HG02588 (cell line): ENCODE measurements at regions not wholly inside any gene's neighbourhood (a gene's known extent, or its start where the extent isn't known, plus 50 kb on each side); places are given as distances from the start of the nearest gene placed in this dataset.
"Not testable (repeated sequence)": the region's sequence is repeated elsewhere in the genome, so short reads cannot be mapped to it uniquely, and the experiment has no call there.

Source experiments
- ATAC-seq: cut with Tn5 transposase; IDR thresholded peaks from one replicate; pipeline ENCODE4 v1.9.1; 2021; ENCODE audit warnings: mild to moderate bottlenecking, moderate library complexity; ENCODE audit not compliant: unreplicated experiment

DNA sequence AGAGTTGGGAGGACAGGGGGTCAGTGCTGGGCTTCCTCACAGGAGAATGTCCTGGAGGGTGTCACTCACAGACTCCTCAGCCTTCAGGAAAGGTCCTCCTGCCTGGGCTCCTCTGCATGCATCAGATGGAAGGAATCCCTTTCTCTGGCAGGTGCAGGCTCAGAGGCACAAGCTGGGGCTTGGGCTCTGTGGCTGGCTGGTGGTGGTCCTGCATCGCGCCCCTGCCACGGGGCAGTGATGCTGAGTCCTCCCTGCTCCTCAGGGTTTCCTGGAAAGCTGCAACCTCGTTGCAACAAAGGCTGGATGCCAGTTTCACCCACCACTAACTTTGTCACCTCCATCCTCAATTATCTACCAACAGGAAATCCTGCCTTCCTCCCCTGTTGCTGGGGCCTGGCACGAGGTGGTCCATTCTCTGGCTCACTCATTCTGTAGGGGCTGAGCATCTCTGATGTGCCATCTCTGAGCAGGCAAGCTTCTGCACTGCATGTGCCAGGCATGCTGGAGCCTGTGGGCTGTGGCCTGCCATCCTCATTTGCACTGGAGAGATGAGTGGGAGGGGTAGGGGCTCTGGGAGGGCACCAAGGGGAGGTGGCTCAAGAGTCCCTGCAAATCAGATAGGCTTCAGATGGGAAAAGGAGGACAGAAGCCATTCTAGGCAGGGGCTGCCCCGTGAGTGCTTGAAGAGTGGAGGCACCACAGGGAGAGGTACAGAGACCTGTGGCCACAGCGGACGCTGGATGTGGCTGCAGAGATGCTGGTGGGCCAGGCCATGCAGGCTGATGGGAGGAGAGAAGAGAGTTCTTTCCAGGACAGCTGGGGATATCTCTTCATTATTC is 272.6 kb upstream of the HS6ST1 start:
- no peak for ATAC-seq

DNA sequence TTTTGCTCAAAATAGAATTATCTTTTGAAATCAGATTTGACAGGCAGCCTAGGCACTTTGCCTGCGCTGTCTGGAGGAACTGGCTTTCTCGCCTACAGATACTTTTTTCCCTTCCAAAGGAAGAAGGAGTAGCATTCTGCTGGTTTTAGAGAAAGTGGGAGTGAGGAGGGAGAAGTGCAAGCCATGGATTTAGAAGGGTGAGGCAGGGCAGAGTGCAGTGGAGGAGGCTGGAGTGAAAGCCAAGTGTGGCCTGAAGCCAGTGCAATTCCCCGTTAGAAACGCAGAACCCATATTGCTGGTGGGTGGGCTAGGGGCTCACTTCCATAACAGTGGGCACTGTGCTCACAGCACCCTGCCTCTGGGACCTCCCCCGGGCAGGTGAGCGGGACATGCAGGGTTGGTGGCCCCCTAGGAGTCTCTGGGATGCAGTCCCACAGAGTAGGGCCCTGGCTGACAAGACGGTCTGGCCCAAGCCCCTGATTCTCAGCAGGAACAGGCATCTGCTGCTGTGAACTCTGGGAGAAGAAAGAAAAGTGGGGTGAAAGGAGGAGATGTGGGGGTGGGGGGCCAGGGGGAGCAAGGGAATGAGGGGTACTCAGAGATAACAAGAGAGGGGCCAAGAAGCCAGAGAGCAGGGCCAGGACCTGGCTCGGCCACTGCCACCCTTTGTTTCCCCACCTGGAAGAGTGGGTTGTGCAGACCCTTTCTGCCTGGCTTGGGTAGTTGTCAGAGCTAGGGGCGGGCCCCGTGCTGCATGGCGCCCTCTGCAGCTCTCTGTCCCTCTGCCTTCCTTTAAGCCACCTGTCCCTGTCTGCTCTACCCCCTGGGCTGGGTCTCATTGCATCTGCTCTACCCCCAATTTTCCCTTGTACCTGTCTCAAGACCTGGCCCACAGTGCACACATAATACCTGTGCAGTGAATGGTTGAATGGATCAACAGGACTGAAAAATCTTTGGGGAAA is 273.5 kb upstream of the HS6ST1 start:
- no peak for ATAC-seq

DNA sequence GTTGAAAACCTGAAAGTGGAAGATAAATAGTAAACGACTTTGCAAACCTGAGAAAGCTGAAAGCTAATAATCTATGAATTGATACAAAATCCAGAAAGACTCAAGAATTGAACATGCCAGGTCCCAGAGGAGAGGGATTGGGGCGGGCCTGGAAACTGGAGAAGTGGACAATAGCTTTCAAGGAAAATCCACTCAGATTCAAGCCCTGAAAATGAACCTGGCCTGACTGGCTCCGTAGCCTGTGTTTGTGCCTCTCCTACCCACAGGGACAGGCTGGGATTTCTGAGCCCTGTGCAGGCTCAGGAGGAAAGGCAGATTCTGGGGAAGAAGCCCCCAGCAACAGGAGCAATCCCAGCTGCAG is 274.8 kb upstream of the HS6ST1 start:
- no peak for ATAC-seq

DNA sequence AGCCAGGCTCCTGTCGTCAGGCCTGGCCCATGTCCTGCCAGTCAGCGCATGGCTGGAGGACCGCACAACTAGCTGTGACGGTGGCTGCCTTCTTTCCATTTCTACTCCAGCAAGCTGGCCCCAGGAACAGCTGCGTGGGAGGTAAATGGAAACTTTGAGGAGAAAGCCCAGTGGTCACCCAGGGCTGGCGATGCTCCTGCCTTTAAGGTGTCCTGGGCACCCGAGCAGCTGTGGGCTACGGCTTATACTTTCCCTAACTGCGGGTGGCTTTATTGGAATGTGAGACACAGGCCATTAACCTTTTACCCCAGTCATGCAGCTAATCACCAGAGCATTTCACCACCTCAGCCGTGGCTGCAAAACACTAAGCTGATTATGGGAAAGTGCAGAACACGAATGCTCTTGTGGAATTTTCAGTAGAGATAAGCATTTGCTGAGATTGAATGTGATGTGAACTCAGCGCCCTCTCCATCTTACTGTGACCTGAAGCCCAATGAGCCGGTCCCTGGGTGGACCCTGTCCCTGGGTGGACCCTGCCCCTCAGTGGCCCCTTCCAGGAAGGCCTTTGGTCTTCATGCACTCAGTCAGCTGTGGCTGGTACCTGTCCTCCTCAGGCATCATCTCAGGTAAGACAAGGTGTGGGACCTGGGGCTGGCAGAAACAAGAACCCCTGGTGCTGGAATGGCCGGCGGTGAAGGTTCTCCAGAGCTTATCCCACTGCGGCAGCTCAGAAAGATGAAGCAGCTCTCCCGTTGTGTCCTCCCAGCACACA is 275.4 kb upstream of the HS6ST1 start:
- ATAC-seq, result no peak

DNA sequence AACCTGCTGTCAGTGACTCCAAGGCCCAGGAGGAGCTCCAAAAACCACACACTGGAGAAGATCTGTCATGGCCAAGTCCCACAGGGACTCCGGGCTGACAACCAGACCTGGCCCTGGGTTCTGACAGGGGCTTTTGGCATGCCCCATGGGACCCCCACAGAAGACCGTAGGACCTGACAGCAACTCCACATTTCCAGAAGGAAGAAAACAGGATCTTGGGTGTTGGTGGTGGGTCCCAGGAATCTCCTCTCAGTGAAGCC is 275.9 kb upstream of the HS6ST1 start:
- ATAC-seq, result no peak

DNA sequence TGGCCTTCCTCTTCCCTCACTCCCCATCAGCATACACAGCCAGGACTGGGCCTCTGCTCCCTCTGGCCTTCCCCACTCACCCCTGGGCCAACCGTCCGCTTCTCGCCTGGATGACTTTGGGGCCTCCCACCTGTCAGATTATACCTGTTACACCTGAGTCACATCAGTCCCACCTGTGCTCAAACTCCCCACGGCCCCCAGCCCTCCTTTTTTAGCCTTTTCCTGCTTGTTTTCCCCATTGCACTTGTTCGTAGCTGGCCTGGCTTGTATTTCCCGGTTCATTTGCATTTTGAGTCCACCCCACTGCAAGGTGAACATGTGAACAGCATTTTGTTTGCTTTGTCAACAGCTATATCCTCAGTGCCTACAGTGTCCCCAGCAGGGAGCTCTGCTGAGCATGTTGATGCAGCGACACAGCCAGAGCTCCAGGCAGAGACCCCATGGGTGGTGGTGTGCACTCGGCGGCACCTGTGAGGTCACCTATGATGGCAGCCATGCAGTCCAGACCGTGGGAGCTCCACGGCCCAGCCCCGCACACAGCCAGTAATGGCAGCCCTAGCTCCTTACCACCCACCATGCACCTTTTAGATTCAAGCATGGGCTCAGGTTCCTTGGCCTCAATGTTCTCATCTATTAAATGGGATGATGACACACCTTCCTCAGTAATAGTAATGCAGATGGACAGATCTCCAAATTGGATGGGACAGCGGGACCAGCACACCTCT is 276.4 kb upstream of the HS6ST1 start:
- no peak for ATAC-seq

DNA sequence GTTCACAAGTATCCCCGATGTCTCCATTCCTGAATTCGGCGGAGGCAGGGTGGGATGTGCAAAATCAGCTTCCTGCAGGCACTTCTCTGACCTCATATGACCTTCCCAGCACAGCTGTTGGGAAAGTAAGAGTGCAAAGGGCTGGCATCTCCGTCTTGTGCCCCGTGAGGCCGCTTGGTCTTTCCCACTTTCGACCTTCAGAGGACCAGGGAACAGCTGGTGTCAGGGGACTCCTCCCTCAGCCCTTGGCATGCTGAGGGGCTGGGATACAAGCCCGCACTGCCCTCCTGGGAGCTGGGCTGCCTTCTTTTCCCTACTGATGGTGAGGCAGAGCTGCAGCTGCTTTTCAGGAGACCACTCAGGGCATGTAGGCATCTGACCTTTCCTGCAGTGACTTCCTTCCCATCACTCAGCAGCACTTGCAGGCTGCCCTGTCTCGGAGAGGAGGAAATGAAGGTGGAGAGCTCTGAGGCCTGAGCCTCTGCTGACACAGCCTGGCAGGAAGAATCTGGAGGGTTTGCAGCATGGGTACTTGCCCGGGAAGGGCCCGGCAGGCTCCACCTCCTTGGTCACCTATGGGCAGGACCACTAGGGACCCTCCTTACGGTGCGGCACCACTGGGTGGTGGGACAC is 277.2 kb upstream of the HS6ST1 start:
- ATAC-seq, result no peak

DNA sequence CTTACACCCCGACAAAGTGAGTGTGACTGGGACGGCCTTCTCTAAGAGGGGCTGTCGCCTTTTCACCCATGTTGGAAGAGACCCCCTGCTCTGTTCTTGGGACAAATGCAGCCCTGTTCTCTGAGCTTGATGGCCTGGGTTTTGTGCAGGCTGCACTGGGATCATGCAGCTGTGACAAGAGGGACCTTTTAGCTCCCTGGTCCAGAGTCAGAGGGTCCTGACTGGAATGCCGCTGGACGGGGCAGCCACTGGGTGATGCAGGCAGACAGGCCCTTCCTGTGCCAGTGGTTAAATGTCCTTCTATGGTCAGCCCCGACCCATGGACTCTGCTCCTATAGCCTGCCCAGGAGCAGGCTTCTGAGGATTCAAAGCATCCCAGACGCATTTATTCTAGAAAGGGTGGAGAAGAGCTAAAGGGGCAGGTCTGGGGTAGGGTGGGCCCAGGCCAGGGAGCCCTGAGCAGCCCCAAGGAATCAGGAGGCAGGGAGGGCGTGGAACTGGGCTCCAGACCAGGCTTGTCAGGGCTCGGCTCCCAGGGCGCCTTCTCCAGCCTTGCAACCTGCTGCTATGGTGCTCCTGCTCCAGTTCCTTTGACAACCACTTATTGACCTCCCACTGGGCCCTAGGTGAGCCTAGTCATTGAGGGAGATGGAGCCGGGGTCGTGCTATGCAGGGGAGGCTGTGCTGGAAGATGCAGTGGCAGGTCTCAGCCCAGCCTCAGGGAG is 277.9 kb upstream of the HS6ST1 start:
- no peak for ATAC-seq

DNA sequence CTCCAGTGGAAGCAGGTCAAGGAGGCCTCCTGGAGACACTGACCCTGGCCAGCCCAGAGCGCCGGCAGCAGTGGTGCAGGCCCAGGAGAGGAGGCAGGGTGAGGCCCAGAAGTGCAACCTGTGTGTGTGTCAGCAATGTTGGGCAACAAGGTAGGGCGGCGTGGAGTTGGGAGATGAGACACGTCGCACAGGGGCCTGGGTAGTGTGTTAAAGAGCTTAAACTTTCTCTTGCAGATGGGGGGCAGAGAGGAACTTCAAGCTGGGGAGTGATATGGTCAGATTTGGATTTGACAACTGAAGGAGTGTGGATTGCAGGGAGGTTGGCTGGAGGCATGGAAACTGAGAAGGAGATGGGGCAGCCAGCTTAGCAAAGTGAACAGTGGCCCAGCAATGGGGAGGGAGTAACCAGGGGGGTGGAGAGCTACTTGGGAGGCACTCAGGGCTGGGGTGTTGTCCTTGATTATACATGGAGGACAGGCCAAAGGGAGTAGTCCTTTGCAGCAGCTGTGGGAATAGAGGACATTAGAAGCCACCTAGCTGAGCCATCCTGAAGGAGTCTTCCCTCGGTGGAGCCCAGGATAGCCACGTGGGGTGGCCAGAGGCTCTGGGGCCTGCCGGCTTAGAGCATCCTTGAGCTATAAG is 278.6 kb upstream of the HS6ST1 start:
- ATAC-seq, result no peak

DNA sequence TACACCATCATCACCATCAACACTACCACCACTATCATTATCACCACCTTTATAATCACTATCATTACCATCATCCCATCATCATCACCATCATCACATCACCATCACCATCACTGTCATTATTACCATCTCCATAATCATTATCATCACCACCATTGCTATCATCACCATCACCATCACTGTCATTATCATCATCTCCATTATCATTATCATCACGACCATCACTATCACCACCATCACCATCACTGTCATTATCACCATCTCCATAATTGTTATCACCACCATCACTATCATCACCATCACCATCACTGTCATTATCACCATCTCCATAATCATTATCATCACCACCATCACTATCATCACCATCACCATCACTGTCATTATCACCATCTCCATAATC is 279.6 kb upstream of the HS6ST1 start:
- not testable (repeated sequence) for ATAC-seq

DNA sequence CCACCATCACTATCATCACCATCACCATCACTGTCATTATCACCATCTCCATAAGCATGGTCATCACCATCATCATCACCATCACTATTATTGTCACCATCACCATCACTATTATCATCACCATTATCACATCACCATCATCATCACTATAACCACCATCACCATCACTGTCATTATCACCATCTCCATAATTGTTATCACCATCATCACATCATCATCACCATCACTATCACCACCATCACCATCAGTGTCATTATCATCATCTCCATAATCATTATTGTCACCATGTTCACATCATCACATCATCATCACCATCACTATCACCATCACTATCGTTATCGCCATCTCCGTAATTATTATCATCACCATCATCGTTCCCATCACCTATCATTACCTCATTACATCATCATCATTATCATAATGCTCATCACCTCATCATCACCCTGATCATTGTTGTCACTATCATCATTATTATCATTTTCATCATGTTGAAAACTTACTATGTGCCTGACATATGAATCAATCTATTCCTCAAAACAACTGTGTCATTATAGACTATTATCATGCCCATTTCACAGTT is 280.3 kb upstream of the HS6ST1 start:
- no peak for ATAC-seq

DNA sequence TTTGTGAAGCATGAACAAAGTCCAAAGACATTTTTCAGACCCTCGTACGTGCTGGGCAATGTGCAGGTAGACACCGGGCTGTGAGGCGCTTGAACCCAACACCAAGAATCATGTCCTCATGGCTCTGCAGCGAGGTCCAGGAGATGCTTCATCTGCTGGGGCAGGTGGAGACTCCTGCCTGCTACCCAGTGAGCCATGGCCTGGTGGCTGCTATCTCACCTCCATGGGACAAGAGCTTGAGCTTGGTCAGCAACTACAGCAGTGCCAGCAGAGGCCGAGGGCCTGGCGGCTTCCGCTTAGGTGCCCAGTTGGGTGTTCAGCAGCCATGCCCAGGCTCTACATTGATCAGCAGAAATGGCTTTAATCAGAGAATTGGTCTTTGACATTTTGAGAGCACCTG is 281.0 kb upstream of the HS6ST1 start:
- no peak for ATAC-seq

DNA sequence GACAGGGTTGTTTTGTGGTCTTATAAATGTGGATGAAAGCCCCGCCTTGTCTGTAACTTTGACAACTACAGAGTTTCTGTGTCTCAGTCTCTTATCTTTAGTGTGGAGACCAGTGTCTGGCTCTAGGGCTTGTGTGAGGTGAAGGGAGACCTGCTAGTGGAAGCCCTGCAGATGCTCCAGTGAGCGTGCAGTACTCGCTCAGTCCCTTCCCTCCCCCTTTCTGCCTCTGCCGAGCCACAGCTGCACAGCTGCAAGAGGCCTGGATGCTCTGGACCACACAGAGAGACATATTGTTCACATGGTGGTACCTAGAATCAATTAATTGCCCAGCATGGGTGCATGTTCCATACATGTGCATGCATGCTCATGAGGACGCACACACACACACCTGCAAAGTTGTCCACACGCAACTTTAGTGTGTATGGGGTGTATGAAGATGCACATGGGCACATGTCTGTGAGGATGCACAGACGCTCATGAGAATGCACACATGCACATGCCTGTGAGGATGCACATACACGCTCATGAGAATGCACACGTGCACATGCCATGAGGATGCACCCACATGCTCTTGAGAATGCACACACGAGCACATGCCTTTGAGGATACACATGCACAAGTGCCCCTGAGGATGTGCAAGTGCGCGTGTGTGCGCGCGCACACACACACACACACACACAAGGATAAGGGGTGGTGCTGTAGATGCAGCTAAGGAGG is 282.1 kb upstream of the HS6ST1 start:
- ATAC-seq, result no peak

DNA sequence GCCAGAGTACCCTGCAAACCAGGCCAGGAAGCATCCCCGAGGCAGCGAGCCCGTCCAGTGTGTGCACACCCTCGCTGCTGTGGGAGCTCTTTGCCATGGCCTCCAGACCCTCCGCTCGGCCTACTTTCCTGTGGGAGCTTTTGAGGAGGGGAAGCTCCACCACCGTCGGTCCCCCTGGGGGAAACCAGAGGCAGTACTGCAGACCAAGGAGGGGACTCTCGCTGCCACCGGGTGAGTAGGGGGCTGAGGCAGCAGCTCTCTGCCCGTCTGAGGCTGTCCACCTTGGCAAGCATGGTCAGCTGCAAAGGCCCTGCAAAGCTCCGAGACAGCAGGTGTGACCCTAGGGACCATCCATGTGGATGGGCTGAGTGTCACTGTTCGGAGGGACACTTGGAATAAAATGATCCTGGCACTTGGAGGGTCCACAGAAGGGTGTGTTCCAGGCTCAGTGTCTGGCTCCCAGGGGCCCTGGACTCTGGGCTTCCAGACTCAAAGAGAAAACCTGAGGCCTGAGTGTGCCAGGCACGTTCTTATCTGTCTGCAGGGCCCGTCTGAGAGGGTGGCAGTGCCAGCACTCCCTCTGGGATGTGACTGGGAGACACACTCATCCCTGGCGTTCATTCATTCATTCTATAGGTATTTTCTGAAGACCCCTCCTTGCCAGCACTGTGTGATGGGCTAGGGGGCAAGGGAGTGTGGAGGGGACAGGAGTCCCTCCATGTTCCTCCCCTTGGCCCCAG is 282.8 kb upstream of the HS6ST1 start:
- no peak for ATAC-seq

DNA sequence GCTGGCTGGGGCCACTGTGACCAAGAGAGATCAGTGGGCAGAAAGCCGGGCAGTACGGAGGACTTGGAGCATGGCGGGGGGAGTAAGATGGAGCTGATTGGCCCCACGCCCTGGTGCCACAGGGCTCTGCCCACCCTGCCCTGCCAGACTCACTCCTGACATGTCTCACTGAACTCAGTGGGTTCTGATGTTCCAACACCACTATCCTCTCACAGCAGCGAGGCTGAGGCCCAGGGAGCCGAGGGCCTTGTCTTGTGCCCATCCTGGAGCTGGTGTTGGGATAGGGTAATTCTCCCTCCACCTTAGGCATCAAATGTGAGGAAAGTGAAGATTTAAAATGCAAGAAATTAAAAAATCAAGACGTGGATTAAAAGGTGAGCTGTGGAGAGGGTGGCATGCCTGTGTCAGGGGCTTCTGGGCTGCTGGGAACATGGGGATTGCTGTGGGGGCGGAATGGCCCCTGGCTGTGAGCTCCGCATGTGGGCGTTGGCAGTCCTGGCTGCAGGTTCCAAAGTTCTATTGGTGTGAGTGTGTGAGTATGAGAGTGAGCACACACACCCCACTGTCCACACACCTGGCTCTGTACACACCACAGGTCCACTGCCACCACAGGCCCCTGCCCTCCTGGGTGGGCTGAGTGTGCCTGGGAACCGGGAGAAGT is 283.5 kb upstream of the HS6ST1 start:
- ATAC-seq, result no peak

DNA sequence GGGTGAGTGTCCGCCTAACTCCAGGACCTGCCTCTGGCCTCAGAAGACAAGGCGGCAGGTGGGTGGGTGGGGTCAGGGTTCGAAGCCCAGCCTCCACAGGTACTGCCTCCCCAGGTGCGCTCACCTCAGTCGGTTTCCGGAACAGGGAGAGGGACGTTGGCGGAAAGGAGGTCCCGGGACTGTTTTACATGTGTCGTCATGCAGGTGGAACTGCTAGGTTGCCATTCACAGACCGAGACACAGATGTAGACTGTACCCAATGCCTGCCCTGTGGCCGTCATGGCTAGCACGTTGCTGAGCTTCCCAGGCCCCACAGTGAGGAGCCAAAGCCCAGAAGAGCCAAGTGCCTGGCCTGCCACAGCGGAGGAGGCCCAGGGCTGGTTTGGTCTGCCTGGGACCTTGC is 284.0 kb upstream of the HS6ST1 start:
- no peak for ATAC-seq

DNA sequence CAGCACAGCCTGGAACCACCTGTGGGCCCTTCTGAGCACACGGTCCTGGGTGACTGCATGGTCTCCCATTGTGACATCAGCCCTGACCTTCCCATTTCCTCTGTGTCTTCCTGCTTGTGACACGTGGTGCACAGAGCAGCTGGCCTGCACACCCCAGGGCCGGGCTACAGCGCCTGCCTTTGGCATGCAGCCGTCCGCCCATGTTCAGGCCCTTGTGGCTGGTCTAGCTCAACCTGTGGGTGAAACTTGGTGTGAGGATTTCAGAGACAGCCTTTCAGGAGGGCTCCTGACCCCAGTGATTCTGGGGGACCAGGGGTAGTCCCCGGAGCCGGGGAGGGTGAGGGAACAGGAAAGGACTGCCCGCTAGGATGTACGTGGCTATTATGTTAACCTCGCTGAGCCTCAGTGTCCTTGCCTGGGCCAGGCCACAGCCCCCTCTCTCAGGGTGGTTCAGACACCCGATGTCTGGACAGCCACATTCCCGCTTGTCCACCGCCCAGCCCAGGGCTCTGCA is 284.8 kb upstream of the HS6ST1 start:
- no peak for ATAC-seq
